ENCODE measurements at regions not wholly inside any gene's neighbourhood (a gene's known extent, or its start where the extent isn't known, plus 50 kb on each side); places are given as distances from the start of the nearest gene placed in this dataset.
"Not testable (repeated sequence)": the region's sequence is repeated elsewhere in the genome, so short reads cannot be mapped to it uniquely, and the experiment has no call there.

DNA sequence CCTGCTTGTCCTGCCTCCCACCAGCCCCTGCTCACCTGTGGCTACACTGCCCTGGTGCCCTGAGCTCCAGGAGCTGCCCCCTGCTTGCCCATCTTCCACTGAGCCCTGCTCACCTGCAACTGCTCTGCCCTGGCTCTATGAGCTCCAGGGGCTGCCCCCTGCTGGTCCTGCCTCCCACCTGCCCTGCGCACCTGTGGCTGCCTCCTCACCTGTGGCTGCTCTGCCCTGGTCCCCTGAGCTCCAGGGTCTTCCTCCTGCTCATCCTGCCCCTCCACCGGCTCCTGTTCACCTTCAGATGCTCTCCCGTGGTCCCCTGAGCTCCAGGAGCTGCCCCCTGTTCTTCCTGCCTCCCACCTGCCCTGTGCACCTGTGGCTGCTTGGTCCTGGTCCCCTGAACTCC, 247.6 kb downstream of the TMEM121 start:
- Mint-ChIP-seq H3K27me3 (no peaks in the 10 kb centered on the region), H3K36me3 (ENCODE audit: insufficient read depth) (peaks cover 2% of the 10 kb centered on the region), H3K4me1 (ENCODE audit: low read depth) (no peaks in the 10 kb centered on the region), H3K9me3 (ENCODE audit: low read depth) (peaks cover 38% of the 10 kb centered on the region), H3K4me3 (ENCODE audit: low read depth) (no peak overlapping the region), H3K27ac (no peak overlapping the region)
- TF ChIP-seq, protein P1, sequence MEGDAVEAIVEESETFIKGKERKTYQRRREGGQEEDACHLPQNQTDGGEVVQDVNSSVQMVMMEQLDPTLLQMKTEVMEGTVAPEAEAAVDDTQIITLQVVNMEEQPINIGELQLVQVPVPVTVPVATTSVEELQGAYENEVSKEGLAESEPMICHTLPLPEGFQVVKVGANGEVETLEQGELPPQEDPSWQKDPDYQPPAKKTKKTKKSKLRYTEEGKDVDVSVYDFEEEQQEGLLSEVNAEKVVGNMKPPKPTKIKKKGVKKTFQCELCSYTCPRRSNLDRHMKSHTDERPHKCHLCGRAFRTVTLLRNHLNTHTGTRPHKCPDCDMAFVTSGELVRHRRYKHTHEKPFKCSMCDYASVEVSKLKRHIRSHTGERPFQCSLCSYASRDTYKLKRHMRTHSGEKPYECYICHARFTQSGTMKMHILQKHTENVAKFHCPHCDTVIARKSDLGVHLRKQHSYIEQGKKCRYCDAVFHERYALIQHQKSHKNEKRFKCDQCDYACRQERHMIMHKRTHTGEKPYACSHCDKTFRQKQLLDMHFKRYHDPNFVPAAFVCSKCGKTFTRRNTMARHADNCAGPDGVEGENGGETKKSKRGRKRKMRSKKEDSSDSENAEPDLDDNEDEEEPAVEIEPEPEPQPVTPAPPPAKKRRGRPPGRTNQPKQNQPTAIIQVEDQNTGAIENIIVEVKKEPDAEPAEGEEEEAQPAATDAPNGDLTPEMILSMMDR (IDR thresholded peaks at IDR 0.05; ENCODE audit: unreplicated experiment): no peak
- no peak for DNase-seq (ENCODE audit: low spot score, unreplicated experiment)

DNA sequence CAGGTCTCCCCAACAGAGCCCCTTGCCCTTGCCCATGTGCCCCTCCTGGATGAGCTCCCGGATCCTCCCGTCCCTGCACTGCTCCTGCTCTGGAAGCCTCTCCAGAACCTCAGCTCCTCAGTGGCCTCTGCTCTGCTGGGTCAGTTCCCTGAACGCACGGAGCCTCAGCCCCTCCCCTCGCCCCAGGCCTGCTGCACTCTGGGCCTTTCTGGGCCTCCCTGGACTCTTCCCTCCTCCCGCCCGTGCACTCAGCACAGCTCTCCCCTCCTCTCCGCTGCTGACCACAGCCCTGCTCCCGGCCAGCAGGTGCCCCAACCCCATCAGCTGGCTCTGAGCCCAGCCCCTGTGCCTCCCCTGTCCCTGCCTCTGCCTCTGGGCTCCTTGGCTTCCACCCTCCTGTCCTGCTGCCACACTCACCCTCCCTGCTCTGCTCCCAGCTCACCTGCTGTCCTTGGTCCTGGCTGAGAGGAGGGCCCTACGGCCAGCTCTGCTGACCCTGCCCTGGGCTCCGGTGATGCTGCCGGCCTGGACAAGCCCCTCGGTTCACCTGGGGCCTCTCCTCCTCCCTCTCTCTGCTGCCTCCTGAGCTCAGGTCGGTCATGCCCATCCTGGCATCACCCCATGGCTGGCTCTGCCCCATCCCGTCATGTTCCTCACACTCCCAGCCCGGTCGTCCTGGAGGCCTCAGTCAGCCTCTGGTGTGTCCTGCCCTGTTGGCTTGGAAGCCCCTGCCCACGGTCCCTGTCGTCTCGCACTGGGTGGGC, 248.4 kb downstream of the TMEM121 start:
- peaks cover 42% of the 10 kb centered on the region for H3K9me3 Mint-ChIP-seq (ENCODE audit: low read depth)
- not testable (repeated sequence) for H3K4me3 Mint-ChIP-seq (ENCODE audit: low read depth); H3K27ac Mint-ChIP-seq; H3K27me3 Mint-ChIP-seq; H3K4me1 Mint-ChIP-seq (ENCODE audit: low read depth); DNase-seq (ENCODE audit: low spot score, unreplicated experiment); H3K36me3 Mint-ChIP-seq (ENCODE audit: insufficient read depth)

DNA sequence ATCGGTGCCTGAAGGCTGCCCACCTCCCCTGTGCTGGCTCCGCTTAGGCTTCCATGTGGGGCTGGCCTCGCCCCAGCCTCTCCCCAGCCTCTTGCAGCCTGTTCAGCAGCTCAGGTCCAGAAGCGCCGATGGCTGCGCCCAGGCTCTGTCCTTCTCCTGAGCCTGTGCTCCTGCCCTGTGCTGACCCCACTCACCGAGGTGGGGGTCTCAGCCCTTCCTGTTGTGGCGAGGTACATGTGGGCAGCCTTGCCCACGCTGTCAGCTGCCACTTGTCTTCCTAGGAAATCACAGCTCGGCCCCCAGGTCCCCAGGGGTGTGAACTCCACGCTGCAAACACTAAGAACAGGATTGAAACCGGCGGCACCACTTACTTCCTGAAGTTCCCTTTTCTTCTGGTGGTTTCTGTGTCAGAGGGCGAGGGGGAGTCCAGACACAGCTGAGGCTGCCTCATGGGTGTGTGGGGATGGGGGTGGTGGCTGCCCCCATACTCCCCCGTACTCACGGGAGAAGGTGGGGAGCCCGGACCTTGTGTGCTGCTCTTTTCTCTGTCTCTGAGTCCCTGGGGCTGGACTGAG, 249.1 kb downstream of the TMEM121 start:
- not testable (repeated sequence) for H3K27me3 Mint-ChIP-seq; DNase-seq (ENCODE audit: low spot score, unreplicated experiment); H3K4me1 Mint-ChIP-seq (ENCODE audit: low read depth); H3K36me3 Mint-ChIP-seq (ENCODE audit: insufficient read depth); H3K4me3 Mint-ChIP-seq (ENCODE audit: low read depth); H3K27ac Mint-ChIP-seq
- peaks cover 41% of the 10 kb centered on the region for H3K9me3 Mint-ChIP-seq (ENCODE audit: low read depth)

DNA sequence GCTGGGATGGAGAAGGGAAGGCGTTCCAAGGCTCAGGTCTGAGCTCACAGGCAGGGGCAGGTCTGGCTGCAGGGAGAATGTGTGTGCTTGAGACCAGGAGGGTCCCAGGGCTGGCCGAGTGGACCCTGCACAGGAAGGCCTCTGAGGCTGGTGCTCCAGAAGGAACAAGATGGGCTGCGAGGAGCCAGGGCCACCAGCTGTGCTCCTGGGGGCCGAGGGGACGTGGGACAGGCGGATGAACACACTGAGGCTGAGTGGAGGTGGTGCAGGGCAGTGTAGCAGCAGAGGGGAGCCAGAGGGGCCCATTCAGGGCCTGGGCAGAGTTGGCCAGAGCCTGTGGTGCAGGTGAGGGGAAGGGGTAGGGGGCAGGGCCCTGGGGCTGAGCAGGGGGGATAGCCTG, 249.7 kb downstream of the TMEM121 start:
- H3K4me3 Mint-ChIP-seq (ENCODE audit: low read depth); H3K36me3 Mint-ChIP-seq (ENCODE audit: insufficient read depth); DNase-seq (ENCODE audit: low spot score, unreplicated experiment); H3K4me1 Mint-ChIP-seq (ENCODE audit: low read depth); H3K27ac Mint-ChIP-seq; H3K27me3 Mint-ChIP-seq: not testable (repeated sequence)
- H3K9me3 Mint-ChIP-seq (ENCODE audit: low read depth): peaks cover 46% of the 10 kb centered on the region

DNA sequence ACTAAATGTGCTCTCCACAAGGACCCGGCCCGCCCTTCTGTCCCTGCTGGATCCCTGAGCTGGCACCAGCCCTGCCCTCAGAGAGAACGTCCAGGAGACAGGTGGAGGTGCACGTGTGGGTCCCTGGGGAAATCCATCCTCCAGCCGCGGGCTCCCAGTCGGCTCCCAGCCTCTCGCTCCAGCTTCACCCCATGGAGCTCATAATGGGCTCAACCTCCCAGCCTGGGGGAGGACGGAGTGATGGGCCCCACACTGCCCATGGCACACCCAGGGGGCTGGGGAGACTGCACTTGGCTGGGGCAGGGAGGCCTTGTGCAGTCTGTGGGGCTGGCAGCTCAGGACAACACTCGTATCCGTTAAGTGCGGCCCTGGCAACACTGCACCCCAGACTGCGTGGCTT, 250.5 kb downstream of the TMEM121 start:
- no peak overlapping the region for H3K27ac Mint-ChIP-seq
- peaks cover 54% of the 10 kb centered on the region for H3K9me3 Mint-ChIP-seq (ENCODE audit: low read depth)
- no peaks in the 10 kb centered on the region for H3K27me3 Mint-ChIP-seq
- no peaks in the 10 kb centered on the region for H3K4me1 Mint-ChIP-seq (ENCODE audit: low read depth)
- H3K36me3 Mint-ChIP-seq (ENCODE audit: insufficient read depth): peaks cover 2% of the 10 kb centered on the region
- no peak for DNase-seq (ENCODE audit: low spot score, unreplicated experiment)
- TF ChIP-seq, protein P1 (IDR thresholded peaks at IDR 0.05; ENCODE audit: unreplicated experiment): no peak
- H3K4me3 Mint-ChIP-seq (ENCODE audit: low read depth): no peak overlapping the region

DNA sequence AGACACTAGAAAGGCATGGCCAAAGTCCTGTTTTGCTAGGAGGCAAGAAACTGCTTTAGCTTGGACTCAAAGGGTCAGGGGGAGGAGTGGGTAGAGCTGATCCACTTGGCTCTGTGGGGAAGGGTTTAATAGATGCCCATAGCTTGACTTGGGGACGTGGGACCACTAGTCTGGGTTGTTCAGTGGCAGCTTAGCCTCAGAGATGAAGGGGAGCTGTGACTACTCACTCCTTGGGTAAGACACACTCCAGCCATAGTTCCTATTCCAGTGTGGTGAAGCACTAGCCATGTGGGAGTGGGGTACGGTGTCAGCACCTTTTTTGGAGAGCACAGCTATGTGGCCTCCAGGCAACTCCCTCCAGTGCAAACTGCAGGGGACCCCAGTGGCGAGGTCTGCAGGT, 257.3 kb downstream of the TMEM121 start:
- H3K4me3 Mint-ChIP-seq (ENCODE audit: low read depth): no peak overlapping the region
- H3K27ac Mint-ChIP-seq: no peak overlapping the region
- peaks cover 70% of the 10 kb centered on the region for H3K9me3 Mint-ChIP-seq (ENCODE audit: low read depth)
- no peaks in the 10 kb centered on the region for H3K4me1 Mint-ChIP-seq (ENCODE audit: low read depth)
- no peak for DNase-seq (ENCODE audit: low spot score, unreplicated experiment)
- TF ChIP-seq, protein P1 (IDR thresholded peaks at IDR 0.05; ENCODE audit: unreplicated experiment): no peak
- H3K27me3 Mint-ChIP-seq: no peaks in the 10 kb centered on the region
- H3K36me3 Mint-ChIP-seq (ENCODE audit: insufficient read depth): peaks cover 3% of the 10 kb centered on the region

DNA sequence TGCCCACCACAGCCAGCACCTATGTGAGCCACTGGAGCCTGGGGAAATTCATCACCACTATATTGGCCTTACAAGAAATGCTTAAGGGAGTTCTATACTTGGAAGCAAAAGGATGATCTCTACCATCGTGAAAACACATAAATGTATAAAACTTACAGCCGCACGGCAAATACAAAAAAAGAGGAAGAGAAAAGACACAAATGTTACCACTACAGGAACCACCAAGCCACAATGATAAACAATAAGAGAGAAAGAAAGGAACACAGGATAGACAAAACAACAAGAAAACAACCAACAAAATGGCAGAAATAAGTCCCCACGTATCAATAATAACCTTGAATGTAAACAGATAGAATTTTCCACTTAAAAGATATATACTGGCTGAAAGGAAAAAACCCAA, 267.5 kb downstream of the TMEM121 start:
- no peak overlapping the region for H3K4me3 Mint-ChIP-seq (ENCODE audit: low read depth)
- H3K9me3 Mint-ChIP-seq (ENCODE audit: low read depth): peaks cover 61% of the 10 kb centered on the region
- no peaks in the 10 kb centered on the region for H3K4me1 Mint-ChIP-seq (ENCODE audit: low read depth)
- no peaks in the 10 kb centered on the region for H3K27me3 Mint-ChIP-seq
- no peak for DNase-seq (ENCODE audit: low spot score, unreplicated experiment)
- no peak overlapping the region for H3K27ac Mint-ChIP-seq
- H3K36me3 Mint-ChIP-seq (ENCODE audit: insufficient read depth): peaks cover 3% of the 10 kb centered on the region
- TF ChIP-seq, protein P1 (IDR thresholded peaks at IDR 0.05; ENCODE audit: unreplicated experiment): no peak

Data from progenitor cell of endocrine pancreas (in vitro differentiated cells).